ENCODE measurements at regions not wholly inside any gene's neighbourhood (a gene's known extent, or its start where the extent isn't known, plus 50 kb on each side); places are given as distances from the start of the nearest gene placed in this dataset.
A peak's percentile ranks its signal among the peaks of the same experiment; 100 is the strongest.

DNA sequence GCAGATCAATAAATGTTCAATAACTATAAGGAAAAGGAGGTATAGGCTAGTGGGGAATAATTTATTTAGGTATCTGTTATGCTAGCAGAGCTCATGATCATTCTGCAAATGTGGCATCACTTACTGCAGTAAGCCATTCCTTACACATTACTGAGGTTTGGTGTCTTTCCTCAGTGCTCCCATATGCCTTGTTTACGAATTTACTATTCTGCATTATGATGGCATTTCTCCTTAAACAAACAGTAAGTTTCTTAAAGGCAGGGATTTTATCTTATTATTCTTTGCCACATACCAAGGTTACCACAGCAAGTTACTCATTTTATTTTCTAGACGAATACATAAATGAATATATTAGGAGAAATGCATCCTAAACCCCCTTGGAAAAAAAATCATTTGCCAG is 88.4 kb downstream of the DSEL start:
- no peak for DNase-seq (ENCODE audit: low read depth, low spot score)
- TF ChIP-seq, protein P1, sequence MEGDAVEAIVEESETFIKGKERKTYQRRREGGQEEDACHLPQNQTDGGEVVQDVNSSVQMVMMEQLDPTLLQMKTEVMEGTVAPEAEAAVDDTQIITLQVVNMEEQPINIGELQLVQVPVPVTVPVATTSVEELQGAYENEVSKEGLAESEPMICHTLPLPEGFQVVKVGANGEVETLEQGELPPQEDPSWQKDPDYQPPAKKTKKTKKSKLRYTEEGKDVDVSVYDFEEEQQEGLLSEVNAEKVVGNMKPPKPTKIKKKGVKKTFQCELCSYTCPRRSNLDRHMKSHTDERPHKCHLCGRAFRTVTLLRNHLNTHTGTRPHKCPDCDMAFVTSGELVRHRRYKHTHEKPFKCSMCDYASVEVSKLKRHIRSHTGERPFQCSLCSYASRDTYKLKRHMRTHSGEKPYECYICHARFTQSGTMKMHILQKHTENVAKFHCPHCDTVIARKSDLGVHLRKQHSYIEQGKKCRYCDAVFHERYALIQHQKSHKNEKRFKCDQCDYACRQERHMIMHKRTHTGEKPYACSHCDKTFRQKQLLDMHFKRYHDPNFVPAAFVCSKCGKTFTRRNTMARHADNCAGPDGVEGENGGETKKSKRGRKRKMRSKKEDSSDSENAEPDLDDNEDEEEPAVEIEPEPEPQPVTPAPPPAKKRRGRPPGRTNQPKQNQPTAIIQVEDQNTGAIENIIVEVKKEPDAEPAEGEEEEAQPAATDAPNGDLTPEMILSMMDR (IDR thresholded peaks at IDR 0.05; ENCODE audit: insufficient read depth, low read length, missing control alignments) = no peak

DNA sequence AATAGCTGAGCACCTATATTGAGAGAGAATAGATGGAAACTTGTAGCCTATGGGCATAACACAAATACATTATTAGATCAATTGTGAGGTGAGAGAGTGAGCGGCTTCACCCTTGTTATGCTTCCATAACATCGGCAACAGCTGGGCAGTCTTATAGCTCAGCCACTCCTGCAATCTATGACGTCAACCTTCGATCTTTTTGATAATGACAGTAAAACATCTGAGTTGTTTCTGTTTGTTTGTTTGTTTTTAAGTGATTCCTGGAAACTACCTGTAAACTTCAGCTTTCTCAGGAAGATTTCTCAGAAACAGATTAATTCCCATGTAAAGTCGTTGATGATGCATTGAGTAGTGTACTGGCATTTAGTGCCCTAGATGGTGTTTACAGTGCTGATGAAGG is 90.0 kb downstream of the DSEL start:
- H3K4me3 ChIP-seq (ENCODE audit: low read depth, low read length) = no peak overlapping the region
- ChIA-PET POLR2A (interaction anchor here (0.6 to 1.6 kb wide), 2 partner anchors 90 to 339 kb away, joined by 3 to 5 read pairs; partner anchors contain the start of gene DSEL), CTCF (no interaction called here)
- TF ChIP-seq, protein P1 (IDR thresholded peaks at IDR 0.05; ENCODE audit: insufficient read depth, low read length, missing control alignments) = no peak
- DNase-seq (ENCODE audit: low read depth, low spot score) = no peak

More for the DNA sequence above, 88.4 kb downstream of the DSEL start:
- H3K4me3 ChIP-seq (ENCODE audit: low read depth, low read length) = no peak overlapping the region
- ChIA-PET POLR2A (no interaction called here), CTCF (interaction anchor here (1.5 kb wide), 1 partner anchor 65 kb away, joined by 3 read pairs; no protein-coding TSS in a partner anchor)

DNA sequence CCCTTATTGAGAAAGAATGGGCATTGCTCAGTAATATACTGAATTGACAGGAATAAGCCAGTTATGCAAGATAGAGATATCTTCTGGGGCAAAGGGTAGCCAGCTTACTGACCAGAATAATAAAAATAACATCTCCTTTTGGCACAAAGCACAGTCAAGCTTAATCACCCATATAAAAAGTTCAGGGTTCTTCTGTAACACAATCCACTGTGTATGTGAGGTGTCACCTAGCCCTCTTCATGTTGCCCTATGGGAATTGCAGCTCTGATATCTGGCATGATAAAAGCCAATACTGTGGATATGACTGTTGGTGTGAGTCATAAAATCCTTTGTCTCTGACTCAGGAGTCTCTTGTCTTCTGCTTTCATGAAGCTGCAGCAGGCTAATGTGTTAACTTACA is 90.8 kb downstream of the DSEL start:
- no peak overlapping the region for H3K4me3 ChIP-seq (ENCODE audit: low read depth, low read length)
- ChIA-PET POLR2A (interaction anchor here (1.6 kb wide), 1 partner anchor 90 kb away, joined by 5 read pairs; the partner anchor contains the start of gene DSEL), CTCF (interaction anchor here (0.6 kb wide), 1 partner anchor 62 kb away, joined by 3 read pairs; no protein-coding TSS in a partner anchor)
- TF ChIP-seq, protein P1 (IDR thresholded peaks at IDR 0.05; ENCODE audit: insufficient read depth, low read length, missing control alignments) = no peak
- DNase-seq (ENCODE audit: low read depth, low spot score) = peak; percentile 69

DNA sequence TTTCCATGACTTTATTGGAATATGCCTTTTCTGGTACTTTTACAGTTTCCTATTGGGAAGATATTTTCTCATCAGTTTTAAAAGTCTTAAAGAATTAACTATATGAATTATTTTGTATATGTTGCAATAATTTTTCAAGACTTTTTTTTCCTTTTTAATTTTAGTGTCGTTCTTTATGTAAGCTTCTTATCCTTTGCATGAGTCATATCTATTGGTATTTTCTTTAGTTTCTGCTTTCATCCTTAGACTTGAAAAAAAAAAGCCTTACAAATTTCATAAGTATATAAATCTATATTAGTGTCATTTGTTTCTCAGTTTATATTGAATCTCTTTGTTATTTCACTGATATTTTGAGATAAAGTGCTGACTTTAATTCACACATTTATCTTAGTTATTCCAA is 94.9 kb downstream of the DSEL start:
- POLR2A ChIA-PET = no interaction called here
- no peak for DNase-seq (ENCODE audit: low read depth, low spot score)
- TF ChIP-seq, protein P1 (IDR thresholded peaks at IDR 0.05; ENCODE audit: insufficient read depth, low read length, missing control alignments) = no peak

DNA sequence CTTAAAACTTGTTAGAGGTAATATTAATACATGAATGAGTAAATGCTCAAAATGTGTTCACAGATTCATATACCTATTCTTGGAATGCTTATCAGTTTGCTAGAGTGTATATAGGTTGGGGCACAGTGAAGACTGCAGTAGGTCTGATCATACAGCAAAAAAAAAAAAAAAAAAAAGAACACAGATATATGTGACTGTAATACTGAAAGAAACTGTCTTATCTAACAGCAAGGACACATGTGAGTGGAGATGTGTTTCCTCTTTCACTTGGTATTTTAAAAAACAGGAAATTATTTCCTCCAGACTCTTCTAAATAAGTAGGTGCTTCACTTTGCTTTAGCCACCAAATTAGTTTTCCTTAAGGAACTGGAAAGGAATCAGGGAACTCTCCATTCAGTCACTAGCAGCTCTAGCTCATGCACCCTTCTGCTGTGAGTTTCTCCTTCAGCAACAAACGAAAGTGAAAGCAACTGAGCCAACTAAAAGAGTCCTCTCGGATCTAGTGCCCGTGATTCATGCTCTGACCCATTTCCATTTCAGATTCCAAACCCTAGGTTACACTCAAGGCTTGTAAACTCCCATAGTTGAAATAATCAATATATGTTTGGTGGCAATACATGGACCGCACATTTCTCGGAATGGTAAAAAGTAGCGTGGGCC is 98.5 kb downstream of the DSEL start:
- DNase-seq (ENCODE audit: low read depth, low spot score) = no peak
- POLR2A ChIA-PET = no interaction called here

More for the DNA sequence above, 94.9 kb downstream of the DSEL start:
- no peak overlapping the region for H3K4me3 ChIP-seq (ENCODE audit: low read depth, low read length)
- CTCF ChIA-PET = no interaction called here

DNA sequence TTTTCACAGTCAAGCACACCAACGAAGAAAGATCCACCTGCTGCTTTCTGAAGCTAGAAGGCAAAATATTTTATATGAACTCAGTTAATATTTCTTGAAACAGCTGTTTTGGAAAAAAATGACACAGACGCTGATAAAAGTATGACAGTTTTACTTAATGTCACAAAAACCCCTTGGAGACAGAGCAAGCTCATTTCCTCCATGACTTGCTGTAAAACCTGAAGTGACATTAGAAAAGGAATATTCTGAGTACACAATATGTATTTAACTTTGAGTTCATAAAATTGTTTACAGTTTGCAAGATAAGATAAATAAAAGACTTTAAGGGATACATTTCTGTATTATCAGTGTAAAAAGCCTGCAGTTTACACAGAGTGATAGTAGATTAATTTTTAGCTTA is 105.4 kb downstream of the DSEL start:
- ChIA-PET POLR2A (no interaction called here), CTCF (no interaction called here)
- no peak overlapping the region for H3K4me3 ChIP-seq (ENCODE audit: low read depth, low read length)
- DNase-seq (ENCODE audit: low read depth, low spot score) = no peak
- TF ChIP-seq, protein P1 (IDR thresholded peaks at IDR 0.05; ENCODE audit: insufficient read depth, low read length, missing control alignments) = no peak

More for the DNA sequence above, 98.5 kb downstream of the DSEL start:
- TF ChIP-seq, protein P1 (IDR thresholded peaks at IDR 0.05; ENCODE audit: insufficient read depth, low read length, missing control alignments) = no peak
- no peak overlapping the region for H3K4me3 ChIP-seq (ENCODE audit: low read depth, low read length)
- CTCF ChIA-PET = no interaction called here
